ENCODE measurements at regions not wholly inside any gene's neighbourhood (a gene's known extent, or its start where the extent isn't known, plus 50 kb on each side); places are given as distances from the start of the nearest gene placed in this dataset.
A peak's percentile ranks its signal among the peaks of the same experiment; 100 is the strongest.

DNA sequence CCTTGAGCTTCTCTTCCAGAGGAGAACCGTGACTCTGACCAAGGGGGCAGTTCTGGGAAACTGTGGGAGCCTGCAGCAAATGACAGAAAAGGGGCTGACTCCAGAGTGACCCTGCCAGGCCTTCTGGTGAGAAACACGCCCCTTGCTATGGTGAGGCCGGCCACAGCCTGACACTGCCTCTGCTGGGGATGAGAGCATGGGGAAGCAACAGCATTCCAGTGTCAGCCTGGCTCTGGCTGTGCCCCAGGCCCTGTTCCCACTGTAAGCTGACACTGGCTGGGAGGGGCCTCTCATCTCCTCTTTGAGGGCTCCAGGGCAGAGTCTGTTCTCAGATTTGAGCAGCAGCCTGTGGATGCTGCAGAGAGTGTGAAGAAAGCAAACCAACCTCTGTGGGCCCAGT lies 180.0 kb upstream of the IL12B start:
- no peak for TF ChIP-seq GATA3 (IDR thresholded peaks at IDR 0.05; ENCODE audit: low read depth, low read length)
- no peak for TF ChIP-seq GATA2 (IDR thresholded peaks at IDR 0.05; ENCODE audit: low read depth, low read length)

DNA sequence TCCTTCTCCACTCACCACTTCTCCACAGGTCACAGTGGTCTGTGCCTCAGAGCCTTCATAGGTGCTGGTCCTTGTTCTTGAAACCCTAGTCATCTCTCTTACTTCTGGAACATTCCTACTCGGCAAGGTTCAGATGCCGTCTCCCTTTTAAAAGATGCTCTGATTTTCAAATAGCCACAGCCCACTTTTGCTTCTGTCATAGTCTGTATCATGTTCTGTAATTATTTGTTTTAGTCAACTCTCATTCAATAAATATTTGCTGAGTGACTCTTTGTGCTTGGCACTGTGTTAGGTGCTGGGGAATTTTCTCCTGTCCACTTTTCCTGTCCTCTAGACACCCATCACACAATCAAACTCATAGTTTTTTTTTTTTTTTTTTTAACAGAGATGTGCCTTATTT lies 181.3 kb upstream of the IL12B start:
- no peak for TF ChIP-seq GATA3 (IDR thresholded peaks at IDR 0.05; ENCODE audit: low read depth, low read length)
- no peak for TF ChIP-seq GATA2 (IDR thresholded peaks at IDR 0.05; ENCODE audit: low read depth, low read length)

DNA sequence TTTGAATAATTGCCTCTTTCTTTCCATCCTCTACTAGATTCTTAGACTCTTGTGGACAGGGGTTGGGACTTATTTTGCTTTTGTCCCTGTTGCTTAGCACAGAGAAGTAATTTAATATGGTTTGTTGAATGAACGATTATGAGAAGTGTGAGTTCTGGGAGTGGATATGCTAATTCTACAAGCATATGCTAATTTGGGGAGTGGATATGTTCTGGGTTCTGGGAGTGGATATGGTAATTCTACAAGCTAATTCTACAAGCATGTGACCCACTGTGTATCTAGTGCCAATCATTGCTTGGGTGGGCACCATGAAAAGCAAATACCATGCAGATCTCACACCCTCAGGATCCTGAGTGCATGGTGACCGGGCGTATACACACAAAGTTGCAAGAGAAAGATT lies 181.8 kb upstream of the IL12B start:
- TF ChIP-seq GATA2 (IDR thresholded peaks at IDR 0.05; ENCODE audit: low read depth, low read length) (no peak), GATA3 (IDR thresholded peaks at IDR 0.05; ENCODE audit: low read depth, low read length) (no peak)

DNA sequence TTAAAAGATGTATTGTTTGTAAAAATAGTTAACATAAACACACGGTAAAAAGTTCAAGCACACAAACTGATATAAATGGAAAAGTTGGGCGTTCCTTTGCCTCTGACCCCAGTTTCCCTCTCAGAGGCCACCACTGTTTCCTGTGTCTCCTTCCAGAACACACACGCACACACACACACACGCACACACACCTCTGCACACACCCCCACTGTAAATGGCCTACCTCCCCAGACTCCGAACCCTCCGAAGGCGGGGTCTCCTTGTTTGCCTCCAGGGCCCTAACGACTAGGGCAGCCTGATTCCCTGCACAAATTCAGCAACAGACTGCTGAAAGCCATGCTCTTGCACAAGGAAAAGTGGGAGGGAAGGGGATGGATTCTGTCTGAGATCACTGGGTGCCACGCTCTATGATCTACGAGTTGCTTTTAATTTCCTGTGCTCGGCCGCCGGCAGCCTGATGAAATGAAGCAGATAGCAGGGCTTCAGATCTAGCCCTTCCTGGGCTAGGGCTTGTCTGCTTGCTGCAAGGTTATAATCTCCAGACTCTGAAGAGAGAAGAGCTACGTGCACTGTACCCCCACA lies 184.0 kb upstream of the IL12B start:
- TF ChIP-seq GATA3 (IDR thresholded peaks at IDR 0.05; ENCODE audit: low read depth, low read length) (no peak), GATA2 (IDR thresholded peaks at IDR 0.05; ENCODE audit: low read depth, low read length) (peak; percentile 38)

DNA sequence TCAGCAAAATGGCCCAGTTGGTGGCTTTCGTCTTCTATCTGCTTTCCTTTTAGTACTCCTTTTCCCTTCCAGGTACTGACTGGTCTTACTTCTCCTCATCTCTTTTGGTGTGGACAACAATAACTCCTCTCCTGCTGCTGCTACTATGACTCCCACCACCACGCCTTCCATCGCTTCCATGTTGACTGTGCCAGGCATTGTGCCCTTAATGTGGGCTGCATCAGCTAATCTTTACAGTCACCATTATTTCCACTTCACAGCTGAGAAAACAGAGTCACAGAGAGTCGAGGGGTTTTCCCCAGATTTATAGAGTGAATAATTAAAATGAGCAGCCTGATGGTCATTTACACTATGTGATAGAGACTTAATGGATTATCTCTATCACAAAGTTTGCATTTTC lies 184.9 kb upstream of the IL12B start:
- TF ChIP-seq GATA2 (IDR thresholded peaks at IDR 0.05; ENCODE audit: low read depth, low read length) (no peak), GATA3 (IDR thresholded peaks at IDR 0.05; ENCODE audit: low read depth, low read length) (no peak)

DNA sequence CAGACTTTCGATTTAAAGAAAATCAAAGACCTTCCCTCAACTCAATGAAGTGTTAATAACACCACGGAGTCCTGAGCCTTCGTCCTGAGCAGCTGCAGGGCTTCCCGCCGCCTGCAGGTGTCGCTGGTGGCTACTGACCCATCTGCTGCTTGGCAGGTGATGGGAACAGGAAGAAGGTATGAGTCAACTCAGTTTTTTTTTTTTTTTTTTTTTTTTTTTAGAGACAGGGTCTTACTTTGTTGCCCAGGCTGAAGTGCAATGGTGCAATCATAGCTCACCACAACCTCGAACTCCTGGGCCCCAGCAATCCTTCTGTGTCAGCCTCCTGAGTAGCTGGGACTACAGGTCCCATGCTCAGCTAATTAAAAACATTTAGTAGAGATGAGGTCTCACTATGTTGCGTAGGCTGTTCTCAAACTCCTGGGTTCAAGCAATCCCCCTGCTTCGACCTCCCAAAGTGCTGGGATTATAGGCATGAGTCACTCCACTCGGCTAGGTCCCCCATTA lies 185.7 kb upstream of the IL12B start:
- no peak for TF ChIP-seq GATA3 (IDR thresholded peaks at IDR 0.05; ENCODE audit: low read depth, low read length)
- no peak for TF ChIP-seq GATA2 (IDR thresholded peaks at IDR 0.05; ENCODE audit: low read depth, low read length)

DNA sequence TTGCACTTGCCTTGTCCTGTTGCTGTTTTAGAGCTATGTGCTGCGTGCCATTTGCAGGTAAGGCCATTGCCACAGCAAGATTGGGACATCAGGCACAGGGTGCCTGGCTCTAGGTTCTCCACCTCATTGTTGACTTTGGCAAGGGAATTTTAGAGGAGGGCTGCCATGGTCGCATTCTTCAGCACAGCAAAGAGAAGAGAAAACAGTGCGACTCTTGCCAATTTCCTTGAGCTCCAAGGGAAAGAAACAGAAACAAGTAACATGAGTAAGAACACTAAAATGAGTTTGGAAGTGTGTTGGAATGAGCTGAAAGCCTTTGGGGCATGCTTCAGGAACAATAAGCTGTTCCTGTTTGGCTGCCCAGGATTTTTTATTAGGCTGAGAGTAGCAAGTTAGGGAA lies 188.1 kb upstream of the IL12B start:
- TF ChIP-seq GATA2 (IDR thresholded peaks at IDR 0.05; ENCODE audit: low read depth, low read length), result no peak
- TF ChIP-seq GATA3 (IDR thresholded peaks at IDR 0.05; ENCODE audit: low read depth, low read length), result no peak

DNA sequence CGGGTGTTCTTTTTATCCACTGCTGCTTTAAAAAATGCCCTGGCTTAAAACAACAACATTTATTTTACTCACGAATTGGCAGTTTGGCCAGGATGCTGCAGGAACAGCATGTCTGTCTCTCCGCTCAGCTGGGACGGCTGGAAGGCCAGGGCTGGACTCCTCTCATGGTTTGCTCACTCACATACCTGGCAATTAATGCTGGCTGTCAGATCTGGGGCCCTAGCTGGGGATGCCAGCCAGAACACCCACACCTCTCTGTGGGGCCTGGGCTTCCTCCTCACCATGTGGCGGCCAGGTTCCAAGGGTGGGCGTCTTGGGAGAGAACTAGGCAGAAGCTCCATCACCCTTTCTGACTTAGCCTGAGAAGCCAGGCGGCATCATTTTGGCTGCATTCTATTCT lies 189.1 kb upstream of the IL12B start:
- TF ChIP-seq GATA3 (IDR thresholded peaks at IDR 0.05; ENCODE audit: low read depth, low read length) (no peak), GATA2 (IDR thresholded peaks at IDR 0.05; ENCODE audit: low read depth, low read length) (no peak)

DNA sequence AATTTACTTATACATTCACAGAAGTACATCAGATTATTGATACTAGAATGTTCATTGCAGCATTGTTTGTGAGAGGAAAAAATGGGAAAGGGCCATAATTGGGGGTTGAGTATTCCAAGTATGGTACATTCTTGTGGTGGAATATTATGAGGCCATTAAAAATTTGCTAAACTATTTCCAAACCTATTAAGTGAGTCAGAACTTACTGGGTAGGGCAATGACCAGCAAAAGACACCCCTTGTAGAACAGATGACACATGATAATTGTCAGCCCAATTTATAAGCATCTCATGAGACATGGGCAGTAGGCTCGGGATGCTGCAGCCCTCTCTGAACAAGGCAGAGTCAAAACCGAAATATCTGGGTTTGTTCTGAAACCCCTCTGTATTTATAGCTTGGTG lies 192.6 kb upstream of the IL12B start:
- no peak for TF ChIP-seq GATA3 (IDR thresholded peaks at IDR 0.05; ENCODE audit: low read depth, low read length)
- no peak for TF ChIP-seq GATA2 (IDR thresholded peaks at IDR 0.05; ENCODE audit: low read depth, low read length)

DNA sequence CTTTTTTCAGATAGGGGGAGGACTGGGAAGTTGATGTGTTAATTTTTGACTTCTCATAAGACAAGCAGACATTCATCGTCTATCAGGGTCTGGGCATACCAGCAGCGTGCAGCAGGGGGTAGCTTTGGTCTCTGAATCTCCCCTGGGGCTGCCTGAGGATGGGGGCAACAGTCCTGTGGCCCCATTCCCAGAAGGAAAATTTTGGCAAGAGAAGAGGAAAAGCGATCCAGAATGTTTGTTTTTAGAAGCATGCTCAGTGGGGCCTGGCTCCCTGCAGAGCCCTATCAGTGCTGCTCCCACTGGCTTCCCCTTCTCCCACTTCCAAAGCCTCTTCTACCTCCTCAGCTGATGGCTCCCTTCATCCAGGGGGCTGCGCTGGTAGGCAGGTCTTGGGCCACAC lies 194.8 kb upstream of the IL12B start:
- no peak for TF ChIP-seq GATA3 (IDR thresholded peaks at IDR 0.05; ENCODE audit: low read depth, low read length)
- no peak for TF ChIP-seq GATA2 (IDR thresholded peaks at IDR 0.05; ENCODE audit: low read depth, low read length)

DNA sequence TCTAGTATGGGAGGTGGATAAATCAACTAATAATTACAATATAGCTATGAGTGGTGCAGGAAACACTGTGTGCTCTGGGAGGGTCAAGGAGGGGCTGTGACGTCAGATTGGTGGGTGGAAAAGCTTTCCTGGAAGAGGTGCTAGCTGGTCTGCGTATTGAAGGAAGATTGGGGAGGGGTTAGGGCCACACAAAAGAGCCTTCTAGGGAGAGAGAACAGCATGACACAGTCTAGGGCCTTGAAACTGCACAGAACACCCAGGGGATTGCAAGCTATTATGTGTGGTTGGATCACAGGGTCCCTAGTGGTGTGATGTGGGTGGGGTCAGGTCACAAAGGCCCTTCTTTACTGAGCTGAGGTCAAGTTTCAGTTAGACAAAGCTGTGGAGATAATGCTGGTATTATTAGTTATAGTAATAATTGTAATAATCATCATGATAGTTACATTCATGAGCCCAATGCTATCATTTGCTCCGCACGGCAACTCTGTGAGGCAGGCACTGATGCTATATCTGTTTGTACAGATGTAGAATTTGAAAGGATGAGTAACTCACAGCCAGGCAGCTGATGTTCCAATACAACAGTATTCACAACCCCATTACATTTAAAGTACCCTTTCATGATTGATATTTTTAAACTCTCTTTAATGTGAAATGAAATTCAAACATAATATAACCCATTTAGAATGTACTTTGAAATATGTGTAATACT lies 197.4 kb upstream of the IL12B start:
- TF ChIP-seq GATA2 (IDR thresholded peaks at IDR 0.05; ENCODE audit: low read depth, low read length), result no peak
- no peak for TF ChIP-seq GATA3 (IDR thresholded peaks at IDR 0.05; ENCODE audit: low read depth, low read length)

DNA sequence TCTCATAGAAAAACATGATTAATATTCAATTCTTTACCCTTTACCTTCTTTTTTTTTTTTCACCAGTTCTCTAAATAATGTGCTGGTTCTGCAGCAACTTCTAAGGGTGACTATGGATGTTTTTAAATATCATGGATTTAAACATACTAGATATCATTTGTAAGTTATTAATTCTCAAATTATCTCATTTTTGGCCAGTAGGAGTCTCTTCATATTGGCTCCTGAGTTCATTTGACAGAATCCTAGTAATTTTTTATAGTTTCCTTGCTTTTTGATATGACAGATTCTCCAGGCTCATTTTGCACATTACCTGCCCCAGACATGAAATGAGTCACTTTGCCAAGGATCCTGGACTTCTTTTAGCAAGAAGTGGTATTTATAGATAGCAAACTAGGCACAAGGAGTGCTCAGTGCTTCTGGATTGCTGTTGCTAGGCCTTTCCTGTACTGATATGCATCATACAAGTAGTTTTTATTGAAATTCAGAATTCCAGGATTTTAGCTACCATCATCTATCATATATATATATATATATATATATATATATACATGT lies 201.3 kb upstream of the IL12B start:
- no peak for TF ChIP-seq GATA2 (IDR thresholded peaks at IDR 0.05; ENCODE audit: low read depth, low read length)
- TF ChIP-seq GATA3 (IDR thresholded peaks at IDR 0.05; ENCODE audit: low read depth, low read length), result no peak

DNA sequence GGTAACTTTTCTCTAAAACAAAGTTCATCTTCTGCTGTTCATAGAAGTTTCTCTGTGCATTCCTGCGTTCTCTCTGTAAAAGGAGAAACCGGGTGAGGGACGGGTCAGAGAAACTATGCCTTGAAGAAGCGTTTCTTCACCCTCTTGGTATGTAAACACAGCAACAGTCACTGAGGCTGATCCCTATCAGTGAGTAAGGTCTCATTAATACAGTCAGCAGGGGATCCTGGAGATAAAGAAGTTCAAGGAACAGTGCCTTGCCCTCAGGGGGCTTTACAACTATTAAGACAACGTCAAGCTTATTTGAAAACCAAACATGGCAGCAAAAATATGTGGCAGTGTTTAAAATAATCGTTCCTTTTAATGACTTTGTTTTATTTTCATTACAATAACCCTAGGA lies 202.9 kb upstream of the IL12B start:
- TF ChIP-seq GATA3 (IDR thresholded peaks at IDR 0.05; ENCODE audit: low read depth, low read length) (no peak), GATA2 (IDR thresholded peaks at IDR 0.05; ENCODE audit: low read depth, low read length) (no peak)

DNA sequence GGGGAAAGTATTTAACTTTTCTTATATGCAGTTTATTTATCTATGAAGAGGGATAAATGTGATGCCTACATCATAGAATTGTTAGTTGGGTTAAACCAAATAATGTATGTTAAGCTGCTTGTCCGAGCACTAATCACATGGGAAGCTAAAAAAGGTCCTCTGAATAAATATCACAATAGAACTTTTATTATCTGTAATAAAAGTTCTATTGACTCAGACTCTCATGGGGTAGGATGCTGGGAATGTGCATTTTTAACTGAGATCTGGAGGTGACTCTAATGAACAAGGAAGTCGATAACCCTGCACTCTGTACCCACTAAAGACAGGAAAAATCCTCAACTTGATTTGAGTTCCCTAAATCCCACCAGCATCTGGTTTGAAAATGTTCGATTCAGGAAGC lies 205.9 kb upstream of the IL12B start:
- no peak for TF ChIP-seq GATA3 (IDR thresholded peaks at IDR 0.05; ENCODE audit: low read depth, low read length)
- no peak for TF ChIP-seq GATA2 (IDR thresholded peaks at IDR 0.05; ENCODE audit: low read depth, low read length)

DNA sequence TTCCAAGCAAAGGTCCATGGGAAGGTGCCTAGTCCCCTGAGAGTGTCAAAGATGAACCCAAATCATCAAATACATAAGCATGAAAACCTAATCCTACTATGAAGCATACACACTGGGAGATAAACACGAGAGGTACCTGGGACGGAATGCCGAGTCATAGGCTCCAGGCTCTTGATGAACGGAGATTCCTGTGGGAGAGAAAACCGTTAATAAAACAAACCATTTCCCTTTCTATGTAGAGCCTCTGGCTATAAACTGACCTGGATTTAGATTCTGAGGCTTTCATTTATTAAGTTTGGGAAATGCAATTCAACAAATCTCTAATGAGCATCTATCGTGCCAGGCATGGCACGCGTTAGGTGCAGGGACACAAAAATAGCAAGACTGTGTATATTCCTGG lies 206.4 kb upstream of the IL12B start:
- TF ChIP-seq GATA3 (IDR thresholded peaks at IDR 0.05; ENCODE audit: low read depth, low read length) (no peak), GATA2 (IDR thresholded peaks at IDR 0.05; ENCODE audit: low read depth, low read length) (no peak)

Data from SH-SY5Y (cell line).